Kidney epithelial cell (primary cell): ENCODE measurements at regions not wholly inside any gene's neighbourhood (a gene's known extent, or its start where the extent isn't known, plus 50 kb on each side); places are given as distances from the start of the nearest gene placed in this dataset.
A peak's percentile ranks its signal among the peaks of the same experiment; 100 is the strongest.
"Not testable (repeated sequence)": the region's sequence is repeated elsewhere in the genome, so short reads cannot be mapped to it uniquely, and the experiment has no call there.

ENCODE experiments used
- DNase-seq: peaks from one replicate; pipeline ENCODE4 v3.0.0-alpha.2; 2010; ENCODE audit warnings: low read depth
- H3K27me3 ChIP-seq: 2 replicates; pipeline ENCODE4 v1.6.0; 2011; ENCODE audit warnings: low read length; ENCODE audit not compliant: control insufficient read depth, insufficient read depth
- H3K36me3 ChIP-seq: 2 replicates; pipeline ENCODE4 v1.5.1; 2011; ENCODE audit warnings: low read length; ENCODE audit not compliant: control insufficient read depth, insufficient read depth
- H3K4me3 ChIP-seq: 2 replicates; pipeline ENCODE4 v1.5.1; 2011; ENCODE audit warnings: low read depth, mild to moderate bottlenecking, control low read depth, low read length
- CTCF ChIP-seq: IDR thresholded peaks from 2 replicates; pipeline ENCODE4 v1.5.1; 2011; ENCODE audit warnings: mild to moderate bottlenecking, moderate library complexity, low read length, control low read depth, inconsistent platforms; ENCODE audit not compliant: insufficient read depth, poor library complexity, severe bottlenecking

GRCh38 chr7:46264646-46265045 lies 343.6 kb upstream of the IGFBP3 start:
- no peaks in the 10 kb centered on the region for H3K36me3 ChIP-seq
- DNase-seq: no peak
- TF ChIP-seq CTCF: no peak
- no peaks in the 10 kb centered on the region for H3K27me3 ChIP-seq
- no peak overlapping the region for H3K4me3 ChIP-seq

GRCh38 chr7:46261638-46262037 lies 340.6 kb upstream of the IGFBP3 start:
- not testable (repeated sequence) for H3K27me3 ChIP-seq, H3K4me3 ChIP-seq, H3K36me3 ChIP-seq, DNase-seq

GRCh38 chr7:46259947-46260346 lies 338.9 kb upstream of the IGFBP3 start:
- TF ChIP-seq CTCF: no peak
- no peaks in the 10 kb centered on the region for H3K27me3 ChIP-seq
- no peak for DNase-seq

GRCh38 chr7:46257761-46258448 lies 336.8 kb upstream of the IGFBP3 start:
- H3K27me3 ChIP-seq: no peaks in the 10 kb centered on the region
- peak; percentile 54 for DNase-seq
- no peaks in the 10 kb centered on the region for H3K36me3 ChIP-seq
- TF ChIP-seq CTCF: no peak
- no peak overlapping the region for H3K4me3 ChIP-seq

More at GRCh38 chr7:46259947-46260346, 338.9 kb upstream of the IGFBP3 start:
- Histone ChIP-seq H3K36me3 (no peaks in the 10 kb centered on the region), H3K4me3 (no peak overlapping the region)

GRCh38 chr7:46256870-46257661 lies 336.0 kb upstream of the IGFBP3 start:
- no peak for DNase-seq
- no peak for TF ChIP-seq CTCF
- H3K27me3 ChIP-seq: no peaks in the 10 kb centered on the region
- no peaks in the 10 kb centered on the region for H3K36me3 ChIP-seq
- H3K4me3 ChIP-seq: no peak overlapping the region

GRCh38 chr7:46253520-46253919 lies 332.4 kb upstream of the IGFBP3 start:
- no peaks in the 10 kb centered on the region for H3K27me3 ChIP-seq
- no peak for TF ChIP-seq CTCF
- no peak overlapping the region for H3K4me3 ChIP-seq
- no peak for DNase-seq
- no peaks in the 10 kb centered on the region for H3K36me3 ChIP-seq
